NCI-H1694 treated with DMSO at 0.1 percent for 48 hours (cell line): ENCODE measurements at regions not wholly inside any gene's neighbourhood (a gene's known extent, or its start where the extent isn't known, plus 50 kb on each side); places are given as distances from the start of the nearest gene placed in this dataset.
"Not testable (repeated sequence)": the region's sequence is repeated elsewhere in the genome, so short reads cannot be mapped to it uniquely, and the experiment has no call there.

Experiments used
- DNase-seq: peaks from one replicate; lab custom pipeline; 2025; lab: John Stamatoyannopoulos, UW

- DNase-seq: peak; percentile 56
Measured at GRCh38 chr9:101977614-101978210, 239.3 kb upstream of the GRIN3A start.

- peak; percentile 2 for DNase-seq
Measured at GRCh38 chr9:101970609-101971008, 232.2 kb upstream of the GRIN3A start.

GRCh38 chr9:101968392-101968791 is 229.9 kb upstream of the GRIN3A start:
- DNase-seq: no peak

- DNase-seq: no peak
Measured at GRCh38 chr9:101966691-101967090, 228.2 kb upstream of the GRIN3A start.

GRCh38 chr9:101957705-101958104 is 219.3 kb upstream of the GRIN3A start:
- no peak for DNase-seq

- no peak for DNase-seq
Measured at GRCh38 chr9:101951598-101951997, 213.2 kb upstream of the GRIN3A start.

- DNase-seq: no peak
Measured at GRCh38 chr9:101931756-101932155, 193.3 kb upstream of the GRIN3A start.

GRCh38 chr9:101930783-101931182 is 192.3 kb upstream of the GRIN3A start:
- DNase-seq: no peak

- DNase-seq: no peak
Measured at GRCh38 chr9:101925498-101925897, 187.1 kb upstream of the GRIN3A start.

GRCh38 chr9:101923451-101923850 is 185.0 kb upstream of the GRIN3A start:
- no peak for DNase-seq

- not testable (repeated sequence) for DNase-seq
Measured at GRCh38 chr9:101916948-101917347, 178.5 kb upstream of the GRIN3A start.

- DNase-seq: no peak
Measured at GRCh38 chr9:101915482-101915881, 177.0 kb upstream of the GRIN3A start.

GRCh38 chr9:101912698-101913097 is 174.3 kb upstream of the GRIN3A start:
- DNase-seq: no peak

GRCh38 chr9:101907466-101907865 is 169.0 kb upstream of the GRIN3A start:
- no peak for DNase-seq

GRCh38 chr9:101904845-101905244 is 166.4 kb upstream of the GRIN3A start:
- no peak for DNase-seq

- no peak for DNase-seq
Measured at GRCh38 chr9:101902051-101902450, 163.6 kb upstream of the GRIN3A start.

- DNase-seq: no peak
Measured at GRCh38 chr9:101897196-101897595, 158.7 kb upstream of the GRIN3A start.

- no peak for DNase-seq
Measured at GRCh38 chr9:101893661-101894646, 155.5 kb upstream of the GRIN3A start.

- no peak for DNase-seq
Measured at GRCh38 chr9:101881508-101881907, 143.1 kb upstream of the GRIN3A start.

- no peak for DNase-seq
Measured at GRCh38 chr9:101880846-101881245, 142.4 kb upstream of the GRIN3A start.

GRCh38 chr9:101878734-101879133 is 140.3 kb upstream of the GRIN3A start:
- DNase-seq: no peak

- DNase-seq: no peak
Measured at GRCh38 chr9:101877439-101877838, 139.0 kb upstream of the GRIN3A start.

GRCh38 chr9:101861472-101861871 is 123.0 kb upstream of the GRIN3A start:
- no peak for DNase-seq
